ENCODE measurements at regions not wholly inside any gene's neighbourhood (a gene's known extent, or its start where the extent isn't known, plus 50 kb on each side); places are given as distances from the start of the nearest gene placed in this dataset.

DNA sequence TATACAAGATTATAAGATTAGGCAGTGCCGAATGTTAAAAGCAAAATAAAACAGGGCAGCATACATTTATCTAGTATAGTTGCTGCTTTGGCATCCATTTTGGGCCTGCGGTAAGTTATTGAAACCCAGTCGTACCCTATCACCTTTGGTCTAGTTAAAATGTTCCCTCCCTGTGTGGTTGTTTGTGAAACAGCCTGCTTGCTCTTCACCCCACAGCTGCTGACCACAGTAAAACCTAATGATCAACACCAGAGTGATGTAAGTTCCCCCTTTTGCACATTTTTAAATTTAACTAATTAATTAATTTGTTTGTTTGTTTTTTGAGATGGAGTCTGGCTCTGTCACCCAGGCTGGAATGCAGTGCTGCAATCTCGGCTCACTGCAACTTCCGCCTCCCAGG is 50.3 kb upstream of the TXNDC5 start:
- no peak for TF ChIP-seq CTCF (IDR thresholded peaks at IDR 0.05; ENCODE audit: insufficient read depth, low read length, poor library complexity, severe bottlenecking)
- no peak overlapping the region for H3K4me3 ChIP-seq (replicated peaks; ENCODE audit: low read depth, low read length)
- no peaks in the 10 kb centered on the region for H3K27me3 ChIP-seq (replicated peaks; ENCODE audit: control insufficient read depth, insufficient read depth, low read length)
- peak; percentile 65 for DNase-seq (ENCODE audit: extremely low read depth, insufficient read length)
- no peaks in the 10 kb centered on the region for H3K36me3 ChIP-seq (ENCODE audit: control insufficient read depth, insufficient read depth, low read length)
